ENCODE measurements at regions not wholly inside any gene's neighbourhood (a gene's known extent, or its start where the extent isn't known, plus 50 kb on each side); places are given as distances from the start of the nearest gene placed in this dataset.

- no peak for TF ChIP-seq EZH2 (IDR thresholded peaks at IDR 0.05; ENCODE audit: low read depth)
- no peak for TF ChIP-seq CTCF (conservative IDR thresholded peaks at IDR 0.05)
Measured at GRCh38 chr1:95547005-95547404, 313.0 kb downstream of the RWDD3 start.

All from PC-9 (cell line).